ENCODE measurements at regions not wholly inside any gene's neighbourhood (a gene's known extent, or its start where the extent isn't known, plus 50 kb on each side); places are given as distances from the start of the nearest gene placed in this dataset.
"Not testable (repeated sequence)": the region's sequence is repeated elsewhere in the genome, so short reads cannot be mapped to it uniquely, and the experiment has no call there.

DNA sequence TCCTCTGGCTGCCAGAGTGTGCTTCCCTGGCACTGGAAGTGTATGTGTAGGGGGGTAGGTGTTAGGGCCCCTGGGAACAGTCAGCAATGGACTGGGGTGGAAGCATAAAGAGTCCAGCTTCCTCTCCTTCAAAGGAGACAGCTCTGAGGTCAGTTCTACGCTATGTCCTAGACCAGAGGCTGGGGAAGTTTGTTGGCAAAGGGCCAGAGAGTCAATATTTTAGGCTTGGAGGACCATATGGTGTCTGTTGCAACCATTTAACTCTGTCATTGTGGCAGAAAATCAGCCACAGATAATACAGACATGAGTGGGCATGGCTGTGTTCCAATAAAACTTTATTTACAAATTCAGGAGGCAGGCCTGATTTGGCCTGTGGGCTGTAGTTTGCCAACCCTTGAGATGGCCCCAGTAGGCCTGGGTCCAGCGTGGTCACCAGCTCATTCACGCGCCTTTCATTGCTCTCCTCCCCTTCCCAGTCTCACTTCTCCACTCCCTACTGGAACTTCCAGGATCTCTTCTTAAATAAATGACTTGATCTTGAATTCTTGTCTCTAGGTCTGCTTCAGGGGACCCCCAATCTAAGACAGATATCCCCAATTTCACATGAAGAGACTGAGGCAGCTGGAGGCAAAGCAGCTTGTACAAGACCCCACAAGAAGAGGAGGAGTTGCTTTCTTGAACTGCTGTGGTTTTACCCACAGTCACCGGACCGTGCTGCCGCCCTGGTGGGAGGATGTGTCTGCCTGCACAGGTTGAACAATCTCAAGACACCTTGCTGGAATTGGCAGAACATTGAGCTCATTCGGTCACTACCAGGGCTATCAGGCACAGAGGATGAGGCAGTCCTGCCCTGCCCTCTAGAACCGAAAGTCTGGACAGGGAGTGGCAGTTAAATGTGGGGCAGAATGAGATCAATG, 162.4 kb upstream of the POU3F1 start:
- no peak for ATAC-seq

GRCh38 chr1:38207906-38208305, 161.3 kb upstream of the POU3F1 start:
- ATAC-seq = no peak

DNA sequence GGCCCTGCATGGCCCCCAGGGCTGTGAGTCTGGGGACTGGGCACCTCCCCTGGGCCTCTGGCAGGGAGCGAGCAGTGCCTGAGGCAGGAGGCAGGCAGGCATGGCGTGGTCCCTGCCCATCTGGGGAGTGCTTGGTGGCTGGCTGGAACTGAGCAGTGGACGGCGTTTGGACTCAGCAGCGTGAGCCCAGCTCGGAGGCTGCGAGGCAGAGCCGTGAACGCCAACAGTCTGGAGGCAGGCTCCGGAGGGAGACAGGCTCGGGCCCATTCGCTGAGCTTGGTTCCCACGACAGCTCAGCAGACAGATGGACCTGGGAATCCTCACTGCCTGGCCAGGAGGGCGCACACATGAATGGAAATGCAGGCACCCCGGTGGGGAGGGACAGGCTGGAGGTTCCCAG, 160.7 kb upstream of the POU3F1 start:
- no peak for ATAC-seq

DNA sequence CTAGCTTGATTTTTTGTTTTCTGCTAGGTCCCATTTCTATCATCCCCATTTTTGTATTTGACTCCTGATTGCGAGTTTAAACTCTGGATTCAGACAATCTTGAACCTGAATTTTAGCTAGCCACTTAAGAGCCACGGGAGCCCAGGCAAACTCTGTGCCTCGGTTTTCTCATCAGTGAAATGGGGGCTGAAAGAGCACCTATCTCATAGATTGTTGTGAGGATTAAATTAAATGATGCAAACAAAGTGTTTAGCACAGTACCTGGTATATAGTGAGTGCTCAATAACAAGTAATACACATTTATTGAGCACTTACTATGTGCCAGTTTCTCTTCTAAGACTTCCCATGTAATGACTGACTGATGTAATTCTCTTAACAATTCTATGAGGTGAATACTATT, 158.1 kb upstream of the POU3F1 start:
- ATAC-seq = no peak

DNA sequence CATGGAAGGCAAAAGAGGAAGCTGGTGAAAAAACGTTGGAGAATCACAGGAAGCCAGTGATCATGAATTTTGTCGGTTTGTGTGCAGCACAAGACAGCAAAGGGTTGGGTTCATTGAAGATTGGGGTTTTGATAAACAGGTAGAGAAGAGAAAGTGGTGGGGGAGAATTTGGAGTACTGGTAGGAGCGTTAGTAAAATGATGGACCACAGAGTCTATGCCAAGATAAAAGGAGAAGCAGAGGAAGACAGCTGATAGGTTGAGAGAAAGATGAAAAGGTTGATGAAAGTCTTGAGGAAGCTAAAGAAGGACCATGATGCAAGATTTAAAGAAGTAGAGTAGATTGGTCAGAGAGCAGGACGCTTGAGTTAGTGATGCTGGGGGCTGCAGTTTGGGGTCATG, 156.8 kb upstream of the POU3F1 start:
- ATAC-seq = no peak

DNA sequence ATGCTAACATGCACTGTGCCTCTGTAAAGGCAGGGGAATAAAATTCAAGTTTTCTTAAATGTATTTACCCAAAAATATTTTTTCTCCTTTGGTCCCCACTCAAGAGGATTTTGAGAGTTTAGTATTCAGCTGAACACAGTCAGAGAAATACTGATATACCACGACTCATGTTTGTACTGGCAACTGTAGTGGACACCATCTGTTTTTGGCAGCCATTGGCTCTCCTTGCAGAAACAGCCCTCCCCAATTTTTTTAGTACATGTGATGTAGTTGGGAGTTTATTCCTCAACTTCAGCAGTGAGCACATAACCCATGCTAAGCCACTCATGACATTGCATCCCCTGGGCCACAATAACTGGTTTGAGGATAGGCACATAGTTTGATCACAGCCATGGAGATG, 154.8 kb upstream of the POU3F1 start:
- ATAC-seq = no peak

DNA sequence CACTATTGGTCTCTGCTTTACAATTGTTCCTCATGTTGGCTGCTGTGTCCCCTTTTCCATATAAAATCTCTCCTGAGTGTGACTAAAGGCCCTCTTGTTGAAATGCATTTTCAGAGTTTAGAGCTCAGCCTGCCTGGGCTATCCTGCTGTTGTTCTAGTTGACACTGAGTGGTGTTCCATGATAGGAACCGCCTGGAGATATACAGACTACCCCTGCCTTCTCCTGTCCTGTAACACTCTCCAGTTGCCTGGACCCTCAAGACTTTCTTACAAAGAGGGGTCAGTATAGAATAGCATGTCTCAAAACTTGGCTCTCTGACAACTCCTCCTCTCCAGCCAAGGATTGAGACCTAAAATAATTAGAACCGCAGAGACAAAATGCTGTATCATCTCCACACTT, 152.0 kb upstream of the POU3F1 start:
- ATAC-seq = no peak

GRCh38 chr1:38198099-38198498, 151.5 kb upstream of the POU3F1 start:
- no peak for ATAC-seq

DNA sequence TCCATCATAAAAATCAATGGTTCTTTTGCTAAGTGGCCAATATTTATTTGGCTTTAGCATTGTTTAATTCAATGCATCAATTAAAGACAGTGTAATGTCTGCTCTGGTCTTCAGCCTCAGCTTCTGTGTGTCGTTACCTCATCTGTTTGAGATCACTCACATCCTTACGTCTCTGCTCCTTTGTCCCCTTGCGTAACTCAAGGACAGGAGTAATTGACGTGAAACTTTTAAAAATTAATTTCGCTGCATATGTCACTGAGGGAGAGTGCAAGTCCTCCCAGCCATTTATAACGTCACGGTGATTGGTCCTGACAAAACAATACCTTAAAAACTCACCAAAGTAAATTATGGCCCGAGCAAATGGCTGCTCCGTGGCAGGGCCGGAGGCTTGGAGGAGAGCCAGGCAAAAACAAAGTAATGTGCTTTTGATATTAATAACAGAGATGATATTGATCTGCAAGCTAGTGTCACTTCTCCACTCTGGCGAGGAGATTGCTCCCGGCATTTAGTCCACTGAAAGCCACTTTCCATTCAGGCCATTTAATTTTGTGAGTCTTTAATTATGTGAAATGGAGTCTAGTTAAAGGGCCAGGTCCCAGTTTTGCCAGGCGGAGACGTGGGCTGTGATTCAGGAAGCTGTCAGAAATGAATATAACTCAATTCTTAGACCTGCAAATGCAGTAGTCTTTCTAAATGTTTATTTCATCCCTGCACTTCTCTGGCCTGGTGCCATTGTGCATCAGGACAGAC, 150.9 kb upstream of the POU3F1 start:
- no peak for ATAC-seq

DNA sequence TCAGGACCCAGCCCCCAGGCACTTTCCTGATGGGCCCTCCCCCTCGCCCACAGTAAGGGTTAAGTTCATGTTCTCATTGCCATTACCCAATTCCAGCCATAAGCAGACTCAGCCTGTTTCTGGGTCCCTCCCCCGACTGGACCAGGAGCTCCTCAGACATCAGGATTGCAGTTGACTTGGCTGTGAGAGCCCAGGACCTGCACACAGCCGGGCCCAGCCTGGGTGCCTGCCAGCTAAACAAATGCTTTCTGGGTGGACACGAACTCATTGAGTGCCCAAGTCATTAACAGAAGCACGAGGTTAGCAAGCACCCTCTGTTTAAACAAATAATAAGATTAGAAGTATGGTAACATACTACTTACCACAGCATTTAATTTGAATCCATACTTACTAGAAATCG, 147.9 kb upstream of the POU3F1 start:
- no peak for ATAC-seq

GRCh38 chr1:38193040-38193439, 146.4 kb upstream of the POU3F1 start:
- ATAC-seq = no peak

DNA sequence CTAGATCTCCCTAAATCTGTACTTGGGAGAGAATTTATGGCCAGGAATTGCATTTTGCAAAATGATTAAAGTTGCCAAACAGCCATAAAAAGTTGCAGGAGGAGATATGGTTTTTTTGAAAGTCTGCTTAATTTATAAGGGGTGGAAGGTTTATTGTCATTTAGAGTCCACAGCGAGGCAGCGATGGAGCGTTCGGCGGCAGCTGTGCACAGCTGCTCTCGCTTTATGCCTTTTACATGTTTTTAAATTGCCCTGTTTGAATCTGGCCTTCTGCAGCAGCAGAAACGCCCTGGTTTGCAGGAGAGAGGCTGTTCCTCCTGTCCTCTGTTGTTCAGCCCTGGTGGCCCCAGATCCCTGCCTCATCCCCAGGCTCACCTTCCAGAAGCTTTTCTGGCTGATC, 144.9 kb upstream of the POU3F1 start:
- ATAC-seq = no peak

DNA sequence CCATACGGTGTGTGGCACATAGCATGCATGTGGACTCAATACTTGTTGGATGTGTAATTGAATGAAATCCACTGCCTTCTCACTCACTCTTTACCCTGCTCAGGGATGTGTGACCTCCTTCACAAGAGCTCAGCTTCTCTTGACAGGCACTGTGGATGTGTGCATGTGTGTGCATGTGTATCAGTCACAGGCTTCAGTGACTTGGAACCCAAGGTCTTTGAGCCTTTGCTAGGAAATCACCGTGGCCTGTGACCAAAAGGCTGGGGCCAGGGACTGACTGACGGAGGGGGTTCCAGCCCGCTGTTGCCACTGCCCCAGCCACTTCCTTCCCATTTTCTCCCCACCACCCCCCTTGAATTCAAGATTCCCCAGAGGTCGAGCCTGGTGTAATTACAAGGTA, 144.4 kb upstream of the POU3F1 start:
- ATAC-seq = no peak

- no peak for ATAC-seq
Measured at GRCh38 chr1:38187552-38187951, 141.0 kb upstream of the POU3F1 start.

DNA sequence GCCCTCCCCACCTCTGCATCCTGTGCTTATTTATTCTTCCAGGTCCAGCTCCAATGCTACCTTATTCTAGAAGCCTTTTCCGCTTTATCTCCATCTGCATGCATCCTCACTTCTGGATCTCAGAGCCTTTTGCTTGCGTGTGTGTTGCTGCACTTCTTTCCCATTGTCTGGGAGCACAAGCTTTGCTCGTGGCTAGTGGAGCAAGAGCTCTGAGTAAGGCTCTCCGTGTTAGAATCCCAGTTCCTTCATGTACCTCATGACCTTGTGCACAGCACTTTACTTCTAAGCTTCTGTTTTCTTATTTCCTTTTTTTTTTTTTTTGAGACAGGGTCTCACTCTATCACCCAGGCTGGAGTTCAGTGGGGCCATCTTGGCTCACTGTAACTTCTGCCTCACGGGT, 140.0 kb upstream of the POU3F1 start:
- no peak for ATAC-seq

- ATAC-seq = no peak
Measured at GRCh38 chr1:38185913-38186312, 139.3 kb upstream of the POU3F1 start.

- no peak for ATAC-seq
Measured at GRCh38 chr1:38183747-38184146, 137.2 kb upstream of the POU3F1 start.

DNA sequence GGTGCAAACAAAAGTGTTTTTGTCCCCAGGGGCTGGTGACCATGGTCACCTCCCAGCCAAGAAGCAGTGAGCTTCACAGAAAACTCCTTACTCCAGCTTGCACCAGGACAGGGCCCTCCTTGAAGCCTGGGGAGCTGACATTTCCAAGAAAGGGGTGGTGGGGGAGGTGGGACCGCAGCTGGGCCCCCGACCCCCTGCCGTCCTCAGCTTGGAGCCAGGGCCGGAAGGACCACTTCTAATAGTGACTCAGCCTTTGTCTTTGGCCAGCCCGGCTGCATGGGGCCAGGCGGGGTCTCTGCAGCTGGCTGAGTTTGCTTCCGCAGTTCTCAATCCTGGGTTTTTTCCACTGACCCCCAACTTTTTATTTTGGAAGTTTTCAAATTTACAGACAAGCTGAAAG, 136.5 kb upstream of the POU3F1 start:
- no peak for ATAC-seq

GRCh38 chr1:38180388-38180787, 133.8 kb upstream of the POU3F1 start:
- not testable (repeated sequence) for ATAC-seq

DNA sequence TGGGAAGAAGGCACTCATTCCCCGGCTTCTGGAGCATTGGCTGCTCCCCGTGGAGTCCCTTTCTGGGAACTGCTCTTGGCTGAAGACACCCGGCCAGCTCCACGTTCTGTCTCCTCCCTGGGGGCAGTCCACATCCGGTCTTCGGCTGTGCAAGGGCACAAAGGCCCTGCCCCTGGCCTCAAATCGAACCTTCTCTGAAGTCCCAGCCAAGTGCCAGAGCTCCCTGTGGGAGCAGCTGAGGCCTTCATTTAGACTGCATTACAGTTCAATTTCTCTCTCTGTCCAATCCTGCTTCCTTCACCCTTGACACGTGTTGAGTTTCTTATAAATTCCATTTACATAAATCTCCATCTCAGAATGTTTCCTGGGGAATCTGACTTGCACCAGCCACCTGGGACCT, 132.9 kb upstream of the POU3F1 start:
- ATAC-seq = no peak

- no peak for ATAC-seq
Measured at GRCh38 chr1:38178216-38178615, 131.6 kb upstream of the POU3F1 start.

DNA sequence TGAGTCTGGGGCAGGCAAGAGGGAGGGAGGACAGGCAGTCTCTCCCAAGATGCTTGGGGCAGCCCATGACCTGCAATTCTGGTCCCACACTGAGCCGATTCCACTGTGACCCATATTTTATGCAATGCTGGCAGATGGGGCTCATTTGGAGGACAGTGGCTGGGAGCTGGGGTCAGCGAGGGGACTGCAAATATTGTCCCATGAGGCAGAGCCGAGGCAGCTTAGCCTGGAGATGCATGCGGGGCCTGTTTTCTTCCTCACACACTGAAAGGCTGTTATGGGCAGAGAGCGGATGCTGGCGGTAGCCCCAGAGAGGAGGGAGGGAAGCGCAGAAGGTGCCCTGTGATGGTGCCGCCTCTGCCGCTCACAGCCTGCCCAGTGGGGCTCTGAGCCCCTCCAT, 128.5 kb upstream of the POU3F1 start:
- ATAC-seq = no peak

- ATAC-seq = no peak
Measured at GRCh38 chr1:38173848-38174247, 127.3 kb upstream of the POU3F1 start.

GRCh38 chr1:38173157-38173831, 126.7 kb upstream of the POU3F1 start:
- ATAC-seq = no peak
